HG03439 (cell line): ENCODE measurements at regions not wholly inside any gene's neighbourhood (a gene's known extent, or its start where the extent isn't known, plus 50 kb on each side); places are given as distances from the start of the nearest gene placed in this dataset.

Experiments used
- ATAC-seq: cut with Tn5 transposase; IDR thresholded peaks from one replicate; pipeline ENCODE4 v1.9.1; 2021; ENCODE audit warnings: mild to moderate bottlenecking, moderate library complexity; ENCODE audit not compliant: unreplicated experiment

GRCh38 chr17:77426676-77427386 is 286.1 kb downstream of the SEC14L1 start:
- no peak for ATAC-seq

- ATAC-seq: no peak
Observed at GRCh38 chr17:77427391-77427991, 286.7 kb downstream of the SEC14L1 start.

- no peak for ATAC-seq
Observed at GRCh38 chr17:77428020-77428748, 287.4 kb downstream of the SEC14L1 start.

- ATAC-seq: no peak
Observed at GRCh38 chr17:77428749-77429368, 288.1 kb downstream of the SEC14L1 start.

GRCh38 chr17:77429369-77429968 is 288.7 kb downstream of the SEC14L1 start:
- no peak for ATAC-seq

GRCh38 chr17:77429969-77430752 is 289.4 kb downstream of the SEC14L1 start:
- ATAC-seq: no peak

GRCh38 chr17:77432034-77432661 is 291.4 kb downstream of the SEC14L1 start:
- ATAC-seq: no peak

- no peak for ATAC-seq
Observed at GRCh38 chr17:77432742-77433141, 292.0 kb downstream of the SEC14L1 start.

GRCh38 chr17:77433385-77434135 is 292.8 kb downstream of the SEC14L1 start:
- ATAC-seq: no peak

- ATAC-seq: no peak
Observed at GRCh38 chr17:77434136-77435114, 293.7 kb downstream of the SEC14L1 start.

GRCh38 chr17:77435272-77436057 is 294.7 kb downstream of the SEC14L1 start:
- no peak for ATAC-seq

GRCh38 chr17:77436058-77436442 is 295.3 kb downstream of the SEC14L1 start:
- no peak for ATAC-seq

GRCh38 chr17:77436481-77436880 is 295.7 kb downstream of the SEC14L1 start:
- ATAC-seq: no peak

GRCh38 chr17:77437017-77437416 is 296.2 kb downstream of the SEC14L1 start:
- ATAC-seq: no peak

GRCh38 chr17:77437747-77438146 is 297.0 kb downstream of the SEC14L1 start:
- no peak for ATAC-seq

GRCh38 chr17:77438241-77439188 is 297.7 kb downstream of the SEC14L1 start:
- no peak for ATAC-seq
